ENCODE measurements at regions not wholly inside any gene's neighbourhood (a gene's known extent, or its start where the extent isn't known, plus 50 kb on each side); places are given as distances from the start of the nearest gene placed in this dataset.

DNA sequence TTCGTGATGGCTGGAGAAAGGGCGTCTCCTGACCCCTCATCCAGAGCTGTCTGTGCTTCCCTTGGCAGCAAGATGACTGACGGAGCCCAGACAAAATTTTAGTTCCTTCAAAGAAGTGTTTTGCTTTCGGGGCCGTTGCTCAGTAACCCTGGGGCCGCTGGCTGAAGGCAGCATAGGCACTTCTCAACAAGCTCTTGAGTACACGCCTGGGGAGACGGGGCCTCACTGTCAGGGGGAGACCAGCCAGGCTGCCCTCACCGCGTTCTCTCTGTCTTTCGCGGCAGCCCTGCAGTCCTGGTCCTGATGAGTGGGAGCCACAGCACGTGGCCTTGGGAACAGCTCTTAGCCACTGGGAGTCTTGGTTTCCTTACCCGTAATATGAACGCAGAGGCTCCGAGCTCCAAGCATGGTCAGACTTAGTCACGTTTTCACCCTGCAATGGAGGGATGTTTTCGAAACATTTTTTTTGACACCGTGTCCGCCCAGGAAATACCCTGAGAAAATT is 86.0 kb downstream of the IRF8 start:
- TF ChIP-seq CTCF (conservative IDR thresholded peaks at IDR 0.05 in 1 of 2, IDR thresholded peaks at IDR 0.05 in 1 of 2; ENCODE audit: extremely low read depth in 1 of 2, insufficient read depth in 1 of 2, low read depth in 1 of 2, low read length in 2 of 2) (no peak), EZH2 (IDR thresholded peaks at IDR 0.05; ENCODE audit: borderline replicate concordance, low read length) (no peak)
